HEK293T (cell line): ENCODE measurements at regions not wholly inside any gene's neighbourhood (a gene's known extent, or its start where the extent isn't known, plus 50 kb on each side); places are given as distances from the start of the nearest gene placed in this dataset.

Source experiments
- BHLHE40 ChIP-seq: fragments of 450-650 bp; IDR thresholded peaks from 2 replicates; pipeline ENCODE4 v1.6.1; 2016; ENCODE audit warnings: mild to moderate bottlenecking, moderate library complexity, borderline replicate concordance
- CTBP1 ChIP-seq: fragments of 450-650 bp; IDR thresholded peaks from 2 replicates; pipeline ENCODE4 v1.6.1; 2016; ENCODE audit warnings: borderline replicate concordance
- ELF4 ChIP-seq: fragments of 450-650 bp; IDR thresholded peaks from 2 replicates; pipeline ENCODE4 v1.6.1; 2017; ENCODE audit warnings: antibody characterized with exemption
- FOXA1 ChIP-seq: fragments of 450-650 bp; IDR thresholded peaks from 2 replicates; pipeline ENCODE4 v1.6.1; 2016; ENCODE audit warnings: mild to moderate bottlenecking
- FOXK2 ChIP-seq: fragments of 450-650 bp; IDR thresholded peaks from 2 replicates; pipeline ENCODE4 v1.6.1; 2016; ENCODE audit warnings: mild to moderate bottlenecking
- FOXM1 ChIP-seq: fragments of 450-650 bp; IDR thresholded peaks from 2 replicates; pipeline ENCODE4 v1.6.1; 2017; ENCODE audit warnings: mild to moderate bottlenecking, borderline replicate concordance
- HDGF ChIP-seq: fragments of 450-650 bp; IDR thresholded peaks from 2 replicates; pipeline ENCODE4 v1.6.1; 2017; ENCODE audit warnings: antibody characterized with exemption, borderline replicate concordance
- L3MBTL2 ChIP-seq: fragments of 450-650 bp; conservative IDR thresholded peaks from 2 replicates; pipeline ENCODE4 v1.6.1; 2016; ENCODE audit warnings: mild to moderate bottlenecking
- LEF1 ChIP-seq: fragments of 450-650 bp; IDR thresholded peaks from 2 replicates; pipeline ENCODE4 v1.6.1; 2017; ENCODE audit warnings: mild to moderate bottlenecking, borderline replicate concordance
- NFRKB ChIP-seq: fragments of 450-650 bp; IDR thresholded peaks from 2 replicates; pipeline ENCODE4 v1.6.1; 2016; ENCODE audit warnings: mild to moderate bottlenecking, moderate library complexity
- SP1 ChIP-seq: fragments of 450-650 bp; IDR thresholded peaks from 2 replicates; pipeline ENCODE4 v1.6.1; 2017
- SUZ12 ChIP-seq: fragments of 450-650 bp; IDR thresholded peaks from 2 replicates; pipeline ENCODE4 v1.6.1; 2016; ENCODE audit warnings: mild to moderate bottlenecking
- ZNF384 ChIP-seq: fragments of 450-650 bp; IDR thresholded peaks from 2 replicates; pipeline ENCODE4 v1.6.1; 2016
- TF ChIP-seq, protein P1 (sequence below): fragments of 450-650 bp; IDR thresholded peaks from 2 replicates; pipeline ENCODE4 v1.6.1; 2016

- TF ChIP-seq FOXA1 = no peak
- TF ChIP-seq HDGF = no peak
- no peak for TF ChIP-seq SUZ12
- no peak for TF ChIP-seq L3MBTL2
- no peak for TF ChIP-seq CTBP1
- TF ChIP-seq ELF4 = no peak
- no peak for TF ChIP-seq NFRKB
- TF ChIP-seq BHLHE40 = no peak
- no peak for TF ChIP-seq SP1
- no peak for TF ChIP-seq FOXM1
- TF ChIP-seq ZNF384 = no peak
- no peak for TF ChIP-seq LEF1
- TF ChIP-seq, protein P1, sequence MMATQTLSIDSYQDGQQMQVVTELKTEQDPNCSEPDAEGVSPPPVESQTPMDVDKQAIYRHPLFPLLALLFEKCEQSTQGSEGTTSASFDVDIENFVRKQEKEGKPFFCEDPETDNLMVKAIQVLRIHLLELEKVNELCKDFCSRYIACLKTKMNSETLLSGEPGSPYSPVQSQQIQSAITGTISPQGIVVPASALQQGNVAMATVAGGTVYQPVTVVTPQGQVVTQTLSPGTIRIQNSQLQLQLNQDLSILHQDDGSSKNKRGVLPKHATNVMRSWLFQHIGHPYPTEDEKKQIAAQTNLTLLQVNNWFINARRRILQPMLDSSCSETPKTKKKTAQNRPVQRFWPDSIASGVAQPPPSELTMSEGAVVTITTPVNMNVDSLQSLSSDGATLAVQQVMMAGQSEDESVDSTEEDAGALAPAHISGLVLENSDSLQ = no peak
- no peak for TF ChIP-seq FOXK2
These were observed 151.8 kb downstream of the SETD4 start for GRCh38 chr21:35908311-35909078.
